Stimulated activated CD4-positive, alpha-beta T cell treated with anti-CD3 and anti-CD28 coated beads, Interleukin-4, amount 100 ng/mL, for 4 hours (primary cell): ENCODE measurements at regions not wholly inside any gene's neighbourhood (a gene's known extent, or its start where the extent isn't known, plus 50 kb on each side); places are given as distances from the start of the nearest gene placed in this dataset.

Experiments
- DNase-seq, 2 experiments: peaks; one replicate each; pipeline ENCODE4 v3.0.0-alpha.2; 2020

GRCh38 chr2:144836635-144837350 lies 316.9 kb upstream of the ZEB2 start:
- DNase-seq: no peak

- no peak for DNase-seq
These were observed 315.9 kb upstream of the ZEB2 start for GRCh38 chr2:144835634-144836350.

- no peak for DNase-seq
These were observed 315.2 kb upstream of the ZEB2 start for GRCh38 chr2:144834998-144835633.

GRCh38 chr2:144834363-144834762 lies 314.4 kb upstream of the ZEB2 start:
- no peak for DNase-seq

GRCh38 chr2:144833075-144833637 lies 313.2 kb upstream of the ZEB2 start:
- no peak for DNase-seq

GRCh38 chr2:144832048-144832447 lies 312.1 kb upstream of the ZEB2 start:
- DNase-seq: no peak

GRCh38 chr2:144830543-144830942 lies 310.6 kb upstream of the ZEB2 start:
- no peak for DNase-seq

GRCh38 chr2:144827404-144827803 lies 307.5 kb upstream of the ZEB2 start:
- no peak for DNase-seq

GRCh38 chr2:144826105-144826504 lies 306.2 kb upstream of the ZEB2 start:
- DNase-seq: no peak

- DNase-seq: no peak
These were observed 305.6 kb upstream of the ZEB2 start for GRCh38 chr2:144825331-144826020.

- DNase-seq: no peak
These were observed 304.6 kb upstream of the ZEB2 start for GRCh38 chr2:144824306-144825080.

- DNase-seq: no peak
These were observed 303.0 kb upstream of the ZEB2 start for GRCh38 chr2:144822966-144823365.

- no peak for DNase-seq
These were observed 292.4 kb upstream of the ZEB2 start for GRCh38 chr2:144812288-144812687.

- DNase-seq: no peak
These were observed 281.8 kb upstream of the ZEB2 start for GRCh38 chr2:144801766-144802165.

GRCh38 chr2:144801325-144801724 lies 281.4 kb upstream of the ZEB2 start:
- no peak for DNase-seq

GRCh38 chr2:144798989-144799388 lies 279.1 kb upstream of the ZEB2 start:
- DNase-seq: no peak

- DNase-seq: no peak
These were observed 278.1 kb upstream of the ZEB2 start for GRCh38 chr2:144798034-144798433.

- no peak for DNase-seq
These were observed 277.0 kb upstream of the ZEB2 start for GRCh38 chr2:144796936-144797335.

GRCh38 chr2:144796164-144796563 lies 276.2 kb upstream of the ZEB2 start:
- DNase-seq: no peak

GRCh38 chr2:144785253-144785652 lies 265.3 kb upstream of the ZEB2 start:
- DNase-seq: no peak

- DNase-seq: no peak
These were observed 261.1 kb upstream of the ZEB2 start for GRCh38 chr2:144780983-144781382.

GRCh38 chr2:144776766-144777165 lies 256.8 kb upstream of the ZEB2 start:
- DNase-seq: no peak
